Choroid plexus epithelial cell (primary cell): ENCODE measurements at regions not wholly inside any gene's neighbourhood (a gene's known extent, or its start where the extent isn't known, plus 50 kb on each side); places are given as distances from the start of the nearest gene placed in this dataset.
A peak's percentile ranks its signal among the peaks of the same experiment; 100 is the strongest.

Experiments
- DNase-seq: peaks from one replicate; pipeline ENCODE4 v3.0.0-alpha.2; 2010; ENCODE audit warnings: low read depth
- H3K4me3 ChIP-seq: 2 replicates; pipeline ENCODE4 v1.5.1; 2011; ENCODE audit warnings: low read depth, mild to moderate bottlenecking, control low read depth, low read length, moderate library complexity
- TF ChIP-seq, protein P1 (sequence below): conservative IDR thresholded peaks from 2 replicates; pipeline ENCODE4 v1.5.1; 2011; ENCODE audit warnings: low read depth, mild to moderate bottlenecking, control low read depth, inconsistent platforms, low read length, moderate library complexity

GRCh38 chr6:135575629-135576028 lies 78.1 kb upstream of the AHI1 start:
- TF ChIP-seq, protein P1, sequence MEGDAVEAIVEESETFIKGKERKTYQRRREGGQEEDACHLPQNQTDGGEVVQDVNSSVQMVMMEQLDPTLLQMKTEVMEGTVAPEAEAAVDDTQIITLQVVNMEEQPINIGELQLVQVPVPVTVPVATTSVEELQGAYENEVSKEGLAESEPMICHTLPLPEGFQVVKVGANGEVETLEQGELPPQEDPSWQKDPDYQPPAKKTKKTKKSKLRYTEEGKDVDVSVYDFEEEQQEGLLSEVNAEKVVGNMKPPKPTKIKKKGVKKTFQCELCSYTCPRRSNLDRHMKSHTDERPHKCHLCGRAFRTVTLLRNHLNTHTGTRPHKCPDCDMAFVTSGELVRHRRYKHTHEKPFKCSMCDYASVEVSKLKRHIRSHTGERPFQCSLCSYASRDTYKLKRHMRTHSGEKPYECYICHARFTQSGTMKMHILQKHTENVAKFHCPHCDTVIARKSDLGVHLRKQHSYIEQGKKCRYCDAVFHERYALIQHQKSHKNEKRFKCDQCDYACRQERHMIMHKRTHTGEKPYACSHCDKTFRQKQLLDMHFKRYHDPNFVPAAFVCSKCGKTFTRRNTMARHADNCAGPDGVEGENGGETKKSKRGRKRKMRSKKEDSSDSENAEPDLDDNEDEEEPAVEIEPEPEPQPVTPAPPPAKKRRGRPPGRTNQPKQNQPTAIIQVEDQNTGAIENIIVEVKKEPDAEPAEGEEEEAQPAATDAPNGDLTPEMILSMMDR: no peak

GRCh38 chr6:135576055-135576454 lies 78.5 kb upstream of the AHI1 start:
- no peak overlapping the region for H3K4me3 ChIP-seq
- TF ChIP-seq, protein P1: no peak
- peak; percentile 69 for DNase-seq

More at GRCh38 chr6:135575629-135576028, 78.1 kb upstream of the AHI1 start:
- no peak overlapping the region for H3K4me3 ChIP-seq
- DNase-seq: no peak

- TF ChIP-seq, protein P1: no peak
- DNase-seq: no peak
- H3K4me3 ChIP-seq: no peak overlapping the region
These were observed 79.6 kb upstream of the AHI1 start for GRCh38 chr6:135577059-135577538.

DNA sequence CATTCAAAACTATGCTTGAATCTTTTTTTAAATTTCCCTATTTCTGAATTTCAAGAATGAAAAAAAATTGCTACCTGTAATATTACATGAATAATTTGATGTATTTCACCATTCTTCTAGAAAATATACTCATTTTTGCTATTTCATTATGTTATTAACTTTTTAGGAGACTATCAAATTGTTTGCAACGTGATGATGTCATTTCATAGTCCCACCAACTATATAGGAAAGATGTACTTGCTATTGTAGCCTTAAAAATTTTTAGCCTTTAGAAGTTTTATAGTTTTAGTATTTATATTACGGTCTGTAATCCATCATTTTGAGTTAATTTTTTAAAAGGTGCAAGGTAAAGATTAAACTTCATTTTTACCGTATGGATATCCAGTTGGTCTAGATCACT lies 81.4 kb upstream of the AHI1 start:
- TF ChIP-seq, protein P1: no peak
- no peak for DNase-seq
- no peak overlapping the region for H3K4me3 ChIP-seq

- no peak overlapping the region for H3K4me3 ChIP-seq
- DNase-seq: no peak
- TF ChIP-seq, protein P1: no peak
These were observed 83.7 kb upstream of the AHI1 start for GRCh38 chr6:135581211-135581610.

DNA sequence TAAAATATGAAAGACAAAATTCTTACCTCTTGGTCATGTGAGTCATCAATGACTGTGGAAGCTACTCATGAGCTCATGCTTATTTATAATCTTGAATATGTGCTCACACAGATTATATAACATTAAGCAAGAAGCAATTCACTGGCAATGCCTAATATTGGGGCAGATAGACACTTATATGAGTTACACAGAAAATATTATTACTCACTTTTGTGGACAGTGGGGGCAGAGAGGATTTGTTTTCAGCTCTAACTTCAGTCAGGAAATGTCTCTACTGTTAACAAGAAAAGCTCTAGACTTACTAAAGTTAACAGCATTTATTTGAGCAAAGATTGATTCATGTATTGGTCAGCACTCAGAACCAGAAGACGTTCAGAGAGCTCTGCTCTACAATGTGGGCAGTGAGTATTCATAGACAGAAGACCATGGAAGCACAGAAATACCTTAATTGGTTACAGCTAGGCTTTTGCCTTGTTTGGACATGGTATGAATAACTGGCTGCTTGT lies 85.8 kb upstream of the AHI1 start:
- peak; percentile 49 for DNase-seq
- no peak overlapping the region for H3K4me3 ChIP-seq
- TF ChIP-seq, protein P1: no peak

GRCh38 chr6:135586388-135586787 lies 88.8 kb upstream of the AHI1 start:
- H3K4me3 ChIP-seq: no peak overlapping the region
- no peak for DNase-seq
- TF ChIP-seq, protein P1: no peak
